Jurkat, Clone E6-1 (cell line): ENCODE measurements at regions not wholly inside any gene's neighbourhood (a gene's known extent, or its start where the extent isn't known, plus 50 kb on each side); places are given as distances from the start of the nearest gene placed in this dataset.

Experiments
- DNase-seq: peaks from one replicate; pipeline ENCODE4 v3.0.0-alpha.2; 2011; ENCODE audit warnings: low read depth, low spot score
- H3K4me3 ChIP-seq: 2 replicates; pipeline ENCODE4 v1.5.1; 2011; ENCODE audit warnings: mild to moderate bottlenecking, low read length, control low read depth, moderate library complexity

GRCh38 chr17:63156986-63157385 lies 191.0 kb downstream of the TANC2 start:
- no peak for DNase-seq
- H3K4me3 ChIP-seq: no peak overlapping the region

- no peak overlapping the region for H3K4me3 ChIP-seq
- no peak for DNase-seq
Observed at GRCh38 chr17:63162406-63163157, 196.5 kb downstream of the TANC2 start.

- H3K4me3 ChIP-seq: no peak overlapping the region
Observed at GRCh38 chr17:63163158-63163520, 197.1 kb downstream of the TANC2 start.

GRCh38 chr17:63165400-63165799 lies 199.4 kb downstream of the TANC2 start:
- H3K4me3 ChIP-seq: no peak overlapping the region
- no peak for DNase-seq

More at GRCh38 chr17:63163158-63163520, 197.1 kb downstream of the TANC2 start:
- DNase-seq: no peak

GRCh38 chr17:63170795-63171194 lies 204.8 kb downstream of the TANC2 start:
- no peak for DNase-seq
- H3K4me3 ChIP-seq: no peak overlapping the region

GRCh38 chr17:63171428-63172393 lies 205.7 kb downstream of the TANC2 start:
- no peak for DNase-seq

GRCh38 chr17:63173450-63173849 lies 207.4 kb downstream of the TANC2 start:
- DNase-seq: no peak

More at GRCh38 chr17:63171428-63172393, 205.7 kb downstream of the TANC2 start:
- no peak overlapping the region for H3K4me3 ChIP-seq

GRCh38 chr17:63173903-63174302 lies 207.9 kb downstream of the TANC2 start:
- no peak overlapping the region for H3K4me3 ChIP-seq
- DNase-seq: no peak

More at GRCh38 chr17:63173450-63173849, 207.4 kb downstream of the TANC2 start:
- no peak overlapping the region for H3K4me3 ChIP-seq

- H3K4me3 ChIP-seq: no peak overlapping the region
Observed at GRCh38 chr17:63178530-63178929, 212.5 kb downstream of the TANC2 start.

GRCh38 chr17:63181856-63182255 lies 215.8 kb downstream of the TANC2 start:
- no peak for DNase-seq
- H3K4me3 ChIP-seq: no peak overlapping the region

More at GRCh38 chr17:63178530-63178929, 212.5 kb downstream of the TANC2 start:
- no peak for DNase-seq

- no peak overlapping the region for H3K4me3 ChIP-seq
- DNase-seq: no peak
Observed at GRCh38 chr17:63185420-63185819, 219.4 kb downstream of the TANC2 start.

GRCh38 chr17:63189082-63189481 lies 223.0 kb downstream of the TANC2 start:
- no peak for DNase-seq
- no peak overlapping the region for H3K4me3 ChIP-seq

GRCh38 chr17:63189930-63190329 lies 223.9 kb downstream of the TANC2 start:
- no peak overlapping the region for H3K4me3 ChIP-seq
- no peak for DNase-seq

- no peak for DNase-seq
Observed at GRCh38 chr17:63190821-63191370, 224.9 kb downstream of the TANC2 start.

GRCh38 chr17:63191610-63192009 lies 225.6 kb downstream of the TANC2 start:
- no peak overlapping the region for H3K4me3 ChIP-seq
- DNase-seq: no peak

More at GRCh38 chr17:63190821-63191370, 224.9 kb downstream of the TANC2 start:
- H3K4me3 ChIP-seq: no peak overlapping the region

- DNase-seq: no peak
- no peak overlapping the region for H3K4me3 ChIP-seq
Observed at GRCh38 chr17:63193827-63194226, 227.8 kb downstream of the TANC2 start.

- DNase-seq: no peak
Observed at GRCh38 chr17:63196772-63197335, 230.8 kb downstream of the TANC2 start.

GRCh38 chr17:63203652-63204051 lies 237.6 kb downstream of the TANC2 start:
- no peak overlapping the region for H3K4me3 ChIP-seq
- no peak for DNase-seq

More at GRCh38 chr17:63196772-63197335, 230.8 kb downstream of the TANC2 start:
- H3K4me3 ChIP-seq: no peak overlapping the region

GRCh38 chr17:63221939-63222338 lies 224.2 kb downstream of the CYB561 start:
- no peak for DNase-seq

More at GRCh38 chr17:63221939-63222338, 224.2 kb downstream of the CYB561 start:
- no peak overlapping the region for H3K4me3 ChIP-seq
